ENCODE measurements at regions not wholly inside any gene's neighbourhood (a gene's known extent, or its start where the extent isn't known, plus 50 kb on each side); places are given as distances from the start of the nearest gene placed in this dataset.
"Not testable (repeated sequence)": the region's sequence is repeated elsewhere in the genome, so short reads cannot be mapped to it uniquely, and the experiment has no call there.

- DNase-seq (ENCODE audit: low read depth), result not testable (repeated sequence)
Observed at GRCh38 chr14:36411951-36412350, 91.5 kb upstream of the MBIP start.

- DNase-seq (ENCODE audit: low read depth), result no peak
Observed at GRCh38 chr14:36408388-36408787, 88.0 kb upstream of the MBIP start.

- no peak for DNase-seq (ENCODE audit: low read depth)
Observed at GRCh38 chr14:36405589-36406274, 85.3 kb upstream of the MBIP start.

- no peak for DNase-seq (ENCODE audit: low read depth)
Observed at GRCh38 chr14:36402867-36403266, 82.4 kb upstream of the MBIP start.

- DNase-seq (ENCODE audit: low read depth), result no peak
Observed at GRCh38 chr14:36398463-36399291, 78.2 kb upstream of the MBIP start.

- DNase-seq (ENCODE audit: low read depth), result no peak
Observed at GRCh38 chr14:36397357-36397756, 76.9 kb upstream of the MBIP start.

- DNase-seq (ENCODE audit: low read depth), result no peak
Observed at GRCh38 chr14:36396798-36397197, 76.4 kb upstream of the MBIP start.

GRCh38 chr14:36394593-36394992 is 74.2 kb upstream of the MBIP start:
- DNase-seq (ENCODE audit: low read depth), result no peak

- DNase-seq (ENCODE audit: low read depth), result no peak
Observed at GRCh38 chr14:36390718-36391117, 70.3 kb upstream of the MBIP start.

GRCh38 chr14:36383767-36384431 is 63.5 kb upstream of the MBIP start:
- no peak for DNase-seq (ENCODE audit: low read depth)

- peak; percentile 74 for DNase-seq (ENCODE audit: low read depth)
Observed at GRCh38 chr14:36373982-36374673, 53.7 kb upstream of the MBIP start.
